ENCODE measurements at regions not wholly inside any gene's neighbourhood (a gene's known extent, or its start where the extent isn't known, plus 50 kb on each side); places are given as distances from the start of the nearest gene placed in this dataset.
"Not testable (repeated sequence)": the region's sequence is repeated elsewhere in the genome, so short reads cannot be mapped to it uniquely, and the experiment has no call there.

GRCh38 chr1:208731981-208732821, 488.0 kb upstream of the PLXNA2 start:
- H3K9me3 ChIP-seq = no peaks in the 10 kb centered on the region
- ATAC-seq = no peak
- H3K36me3 ChIP-seq = no peaks in the 10 kb centered on the region
- 14 to 19% methylated on average over 4 of the region's 4 CpGs for WGBS, 2 donors (ENCODE audit: low coverage in 1 of 2)
- no peak overlapping the region for H3K27ac ChIP-seq
- no peaks in the 10 kb centered on the region for H3K27me3 ChIP-seq
- TF ChIP-seq POLR2A (IDR thresholded peaks at IDR 0.05) (no peak), CTCF (IDR thresholded peaks at IDR 0.05) (no peak), EP300 (IDR thresholded peaks at IDR 0.05) (no peak), POLR2AphosphoS5 (IDR thresholded peaks at IDR 0.05) (no peak)
- no peaks in the 10 kb centered on the region for H3K4me1 ChIP-seq
- no peak overlapping the region for H3K4me3 ChIP-seq

- 29 to 38% methylated on average over 4 of the region's 4 CpGs for WGBS, 2 donors (ENCODE audit: low coverage in 1 of 2)
- H3K9me3 ChIP-seq = peaks cover 0 to 15% (median 0%) of the 10 kb centered on the region in 3 donors
- H3K4me3 ChIP-seq = no peak overlapping the region
- H3K36me3 ChIP-seq = no peaks in the 10 kb centered on the region
- no peak overlapping the region for H3K27ac ChIP-seq
- no peak for ATAC-seq
- H3K4me1 ChIP-seq = no peaks in the 10 kb centered on the region
- no peaks in the 10 kb centered on the region for H3K27me3 ChIP-seq
- TF ChIP-seq EP300 (IDR thresholded peaks at IDR 0.05) = no peak
- TF ChIP-seq CTCF (IDR thresholded peaks at IDR 0.05) = no peak
These were observed 493.0 kb upstream of the PLXNA2 start for GRCh38 chr1:208737161-208737560.

- WGBS, 2 donors (ENCODE audit: low coverage in 1 of 2) = 80 to 83% methylated on average over 1 to 4 of the region's 4 CpGs
- Histone ChIP-seq H3K27ac (no peak overlapping the region), H3K4me3 (no peak overlapping the region), H3K4me1 (no peaks in the 10 kb centered on the region), H3K27me3 (no peaks in the 10 kb centered on the region), H3K36me3 (no peaks in the 10 kb centered on the region), H3K9me3 (peaks cover 0 to 15% (median 0%) of the 10 kb centered on the region in 3 donors)
- TF ChIP-seq CTCF (IDR thresholded peaks at IDR 0.05) = no peak
- no peak for TF ChIP-seq POLR2AphosphoS5 (IDR thresholded peaks at IDR 0.05)
- TF ChIP-seq POLR2A (IDR thresholded peaks at IDR 0.05) = no peak
- no peak for TF ChIP-seq EP300 (IDR thresholded peaks at IDR 0.05)
- ATAC-seq = no peak
These were observed 493.7 kb upstream of the PLXNA2 start for GRCh38 chr1:208737922-208738321.

- not testable (repeated sequence) for H3K4me1 ChIP-seq, H3K36me3 ChIP-seq, H3K27ac ChIP-seq, ATAC-seq, H3K27me3 ChIP-seq, H3K4me3 ChIP-seq
- H3K9me3 ChIP-seq = peaks cover 0 to 15% (median 0%) of the 10 kb centered on the region in 3 donors
- no CpG with 5 or more reads among the region's 20 CpGs for WGBS, 2 donors (ENCODE audit: low coverage in 1 of 2)
These were observed 495.5 kb upstream of the PLXNA2 start for GRCh38 chr1:208739636-208740035.

- H3K27ac ChIP-seq = no peak overlapping the region
- WGBS, 2 donors (ENCODE audit: low coverage in 1 of 2) = 84 to 85% methylated on average over 3 of the region's 3 CpGs
- H3K9me3 ChIP-seq = peaks cover 0 to 15% (median 0%) of the 10 kb centered on the region in 3 donors
- no peaks in the 10 kb centered on the region for H3K27me3 ChIP-seq
- ATAC-seq = no peak
- TF ChIP-seq POLR2A (IDR thresholded peaks at IDR 0.05) (no peak), EP300 (IDR thresholded peaks at IDR 0.05) (no peak), CTCF (IDR thresholded peaks at IDR 0.05) (no peak), POLR2AphosphoS5 (IDR thresholded peaks at IDR 0.05) (no peak)
- H3K36me3 ChIP-seq = no peaks in the 10 kb centered on the region
- H3K4me3 ChIP-seq = no peak overlapping the region
- H3K4me1 ChIP-seq = no peaks in the 10 kb centered on the region
These were observed 497.1 kb upstream of the PLXNA2 start for GRCh38 chr1:208741296-208741695.
